HG02938 (cell line): ENCODE measurements at regions not wholly inside any gene's neighbourhood (a gene's known extent, or its start where the extent isn't known, plus 50 kb on each side); places are given as distances from the start of the nearest gene placed in this dataset.

Experiments used
- ATAC-seq: cut with Tn5 transposase; IDR thresholded peaks from one replicate; pipeline ENCODE4 v1.9.1; 2021; ENCODE audit warnings: mild to moderate bottlenecking, moderate library complexity; ENCODE audit not compliant: unreplicated experiment

GRCh38 chr7:153006452-153006851 is 246.9 kb downstream of the ACTR3B start:
- no peak for ATAC-seq

GRCh38 chr7:153006911-153007310 is 247.4 kb downstream of the ACTR3B start:
- ATAC-seq, result no peak

- ATAC-seq, result no peak
Observed at GRCh38 chr7:153010416-153010815, 250.9 kb downstream of the ACTR3B start.

- no peak for ATAC-seq
Observed at GRCh38 chr7:153012203-153012602, 252.7 kb downstream of the ACTR3B start.

- ATAC-seq, result no peak
Observed at GRCh38 chr7:153017223-153017622, 257.7 kb downstream of the ACTR3B start.

- no peak for ATAC-seq
Observed at GRCh38 chr7:153021542-153021941, 262.0 kb downstream of the ACTR3B start.

- no peak for ATAC-seq
Observed at GRCh38 chr7:153022475-153023193, 263.1 kb downstream of the ACTR3B start.

GRCh38 chr7:153023194-153023592 is 263.6 kb downstream of the ACTR3B start:
- no peak for ATAC-seq

- ATAC-seq, result no peak
Observed at GRCh38 chr7:153027210-153027609, 267.7 kb downstream of the ACTR3B start.

GRCh38 chr7:153027904-153028303 is 268.4 kb downstream of the ACTR3B start:
- no peak for ATAC-seq

GRCh38 chr7:153030976-153031375 is 271.4 kb downstream of the ACTR3B start:
- ATAC-seq, result no peak

- no peak for ATAC-seq
Observed at GRCh38 chr7:153034791-153035190, 275.2 kb downstream of the ACTR3B start.

GRCh38 chr7:153036396-153037063 is 277.0 kb downstream of the ACTR3B start:
- ATAC-seq, result no peak

GRCh38 chr7:153043440-153043839 is 283.9 kb downstream of the ACTR3B start:
- no peak for ATAC-seq

- no peak for ATAC-seq
Observed at GRCh38 chr7:153044981-153045380, 285.4 kb downstream of the ACTR3B start.

- ATAC-seq, result no peak
Observed at GRCh38 chr7:153047079-153047959, 287.8 kb downstream of the ACTR3B start.

- ATAC-seq, result no peak
Observed at GRCh38 chr7:153052206-153052605, 292.7 kb downstream of the ACTR3B start.

GRCh38 chr7:153061910-153062528 is 302.5 kb downstream of the ACTR3B start:
- ATAC-seq, result no peak

GRCh38 chr7:153065051-153065450 is 305.5 kb downstream of the ACTR3B start:
- no peak for ATAC-seq

GRCh38 chr7:153066711-153067110 is 307.2 kb downstream of the ACTR3B start:
- ATAC-seq, result no peak

GRCh38 chr7:153070141-153070540 is 310.6 kb downstream of the ACTR3B start:
- ATAC-seq, result no peak
